WTC11 (cell line): ENCODE measurements at regions not wholly inside any gene's neighbourhood (a gene's known extent, or its start where the extent isn't known, plus 50 kb on each side); places are given as distances from the start of the nearest gene placed in this dataset.

Experiments
- ATAC-seq: fragments of 200-7000 bp; cut with Tn5 transposase; 2 replicates; pipeline ENCODE4 v1.10.0; 2021; ENCODE audit warnings: mild to moderate bottlenecking, moderate library complexity
- CTCF ChIA-PET: fragments of 300-600 bp; sonication (Branson Sonifier 250); formaldehyde crosslinking; loops from one replicate; lab custom pipeline; 2021; ENCODE audit warnings: antibody characterized with exemption; lab: Charles Lee
- POLR2A ChIA-PET: fragments of 350-600 bp; sonication (Branson Sonifier 250); formaldehyde crosslinking; loops from one replicate; lab custom pipeline; 2021; ENCODE audit warnings: antibody characterized with exemption; lab: Charles Lee
- DNase-seq: peaks from one replicate; pipeline ENCODE4 v3.0.0; 2021; ENCODE audit warnings: low spot score
- H3K27ac Mint-ChIP-seq: 2 replicates; pipeline ENCODE4 v1.8.0; 2021; ENCODE audit warnings: mixed read lengths
- H3K27me3 Mint-ChIP-seq: 2 replicates; pipeline ENCODE4 v1.8.0; 2021; ENCODE audit warnings: low read depth, mild to moderate bottlenecking, moderate library complexity, mixed read lengths
- H3K36me3 Mint-ChIP-seq: 2 replicates; pipeline ENCODE4 v1.8.0; 2021; ENCODE audit warnings: mixed read lengths
- H3K4me1 Mint-ChIP-seq: 2 replicates; pipeline ENCODE4 v1.8.0; 2022; ENCODE audit warnings: mixed read lengths
- H3K4me3 Mint-ChIP-seq: 2 replicates; pipeline ENCODE4 v1.8.0; 2021; ENCODE audit warnings: mild to moderate bottlenecking, moderate library complexity, mixed read lengths
- H3K9me3 Mint-ChIP-seq: 2 replicates; pipeline ENCODE4 v1.8.0; 2021; ENCODE audit warnings: mixed read lengths
- CREM ChIP-seq: sonication (generic); formaldehyde crosslinking; IDR thresholded peaks from 2 replicates; pipeline ENCODE4 v1.8.1; 2022; ENCODE audit warnings: mild to moderate bottlenecking, missing genetic modification reagents, moderate library complexity
- CTCF ChIP-seq: fragments of 200-600 bp; IDR thresholded peaks from 2 replicates; pipeline ENCODE4 v1.8.0; 2022; ENCODE audit warnings: antibody characterized with exemption
- KAT7 ChIP-seq: sonication (generic); formaldehyde crosslinking; IDR thresholded peaks from 2 replicates; pipeline ENCODE4 v1.8.1; 2023; ENCODE audit warnings: missing genetic modification reagents, mild to moderate bottlenecking, borderline replicate concordance
- MXD4 ChIP-seq: fragments of 250-450 bp; sonication (Bioruptor Pico); IDR thresholded peaks from 2 replicates; pipeline ENCODE4 v1.8.0; 2021; ENCODE audit warnings: mild to moderate bottlenecking, moderate library complexity, borderline replicate concordance
- NFYB ChIP-seq: sonication (generic); formaldehyde crosslinking; conservative IDR thresholded peaks from 2 replicates; pipeline ENCODE4 v1.8.0; 2022; ENCODE audit warnings: low read depth, missing genetic modification reagents
- NR1H2 ChIP-seq: sonication (generic); formaldehyde crosslinking; IDR thresholded peaks from 2 replicates; pipeline ENCODE4 v1.9.0; 2021; ENCODE audit warnings: mild to moderate bottlenecking, moderate library complexity, missing genetic modification reagents
- PREB ChIP-seq: sonication (generic); formaldehyde crosslinking; IDR thresholded peaks from 2 replicates; pipeline ENCODE4 v1.8.1; 2022; ENCODE audit warnings: mild to moderate bottlenecking, missing genetic modification reagents, moderate library complexity, borderline replicate concordance
- PRRX2 ChIP-seq: fragments of 250-450 bp; sonication (Bioruptor Pico); IDR thresholded peaks from 2 replicates; pipeline ENCODE4 v1.8.0; 2021; ENCODE audit warnings: mild to moderate bottlenecking
- RORB ChIP-seq: fragments of 250-450 bp; sonication (Bioruptor Pico); IDR thresholded peaks from 2 replicates; pipeline ENCODE4 v1.9.0; 2021; ENCODE audit warnings: mild to moderate bottlenecking
- SMAD4 ChIP-seq: sonication (generic); formaldehyde crosslinking; IDR thresholded peaks from 2 replicates; pipeline ENCODE4 v1.8.0; 2022; ENCODE audit warnings: mild to moderate bottlenecking, missing genetic modification reagents
- SP1 ChIP-seq: sonication (generic); formaldehyde crosslinking; conservative IDR thresholded peaks from 2 replicates; pipeline ENCODE4 v1.8.1; 2022; ENCODE audit warnings: missing genetic modification reagents
- ZBTB21 ChIP-seq: sonication (generic); formaldehyde crosslinking; IDR thresholded peaks from 2 replicates; pipeline ENCODE4 v1.8.1; 2023; ENCODE audit warnings: mild to moderate bottlenecking, missing genetic modification reagents, borderline replicate concordance
- ZNF219 ChIP-seq: sonication (generic); formaldehyde crosslinking; IDR thresholded peaks from 2 replicates; pipeline ENCODE4 v1.8.0; 2023; ENCODE audit warnings: missing genetic modification reagents, mild to moderate bottlenecking, borderline replicate concordance
- ZNF232 ChIP-seq: sonication (generic); formaldehyde crosslinking; IDR thresholded peaks from 2 replicates; pipeline ENCODE4 v1.8.0; 2022; ENCODE audit warnings: mild to moderate bottlenecking, missing genetic modification reagents
- ZNF317 ChIP-seq: sonication (generic); formaldehyde crosslinking; IDR thresholded peaks from 2 replicates; pipeline ENCODE4 v1.8.1; 2023; ENCODE audit warnings: low read depth, mild to moderate bottlenecking, moderate library complexity, missing genetic modification reagents, borderline replicate concordance
- TF ChIP-seq, protein P1 (sequence below): sonication (generic); formaldehyde crosslinking; IDR thresholded peaks from 2 replicates; pipeline ENCODE4 v1.8.0; 2022; ENCODE audit warnings: missing genetic modification reagents
- TF ChIP-seq, protein P2 (sequence below): sonication (generic); formaldehyde crosslinking; IDR thresholded peaks from 2 replicates; pipeline ENCODE4 v1.8.1; 2023; ENCODE audit warnings: mild to moderate bottlenecking, missing genetic modification reagents, borderline replicate concordance
- TF ChIP-seq, protein P3 (sequence below): fragments of 250-450 bp; sonication (Bioruptor Pico); conservative IDR thresholded peaks from 2 replicates; pipeline ENCODE4 v1.9.0; 2021; ENCODE audit warnings: mild to moderate bottlenecking
- TF ChIP-seq, protein P4 (sequence below): sonication (generic); formaldehyde crosslinking; IDR thresholded peaks from 2 replicates; pipeline ENCODE4 v1.8.1; 2022; ENCODE audit warnings: mild to moderate bottlenecking, moderate library complexity, missing genetic modification reagents
- TF ChIP-seq, protein P5 (sequence below): sonication (generic); formaldehyde crosslinking; IDR thresholded peaks from 2 replicates; pipeline ENCODE4 v1.8.0; 2022; ENCODE audit warnings: mild to moderate bottlenecking, missing genetic modification reagents

DNA sequence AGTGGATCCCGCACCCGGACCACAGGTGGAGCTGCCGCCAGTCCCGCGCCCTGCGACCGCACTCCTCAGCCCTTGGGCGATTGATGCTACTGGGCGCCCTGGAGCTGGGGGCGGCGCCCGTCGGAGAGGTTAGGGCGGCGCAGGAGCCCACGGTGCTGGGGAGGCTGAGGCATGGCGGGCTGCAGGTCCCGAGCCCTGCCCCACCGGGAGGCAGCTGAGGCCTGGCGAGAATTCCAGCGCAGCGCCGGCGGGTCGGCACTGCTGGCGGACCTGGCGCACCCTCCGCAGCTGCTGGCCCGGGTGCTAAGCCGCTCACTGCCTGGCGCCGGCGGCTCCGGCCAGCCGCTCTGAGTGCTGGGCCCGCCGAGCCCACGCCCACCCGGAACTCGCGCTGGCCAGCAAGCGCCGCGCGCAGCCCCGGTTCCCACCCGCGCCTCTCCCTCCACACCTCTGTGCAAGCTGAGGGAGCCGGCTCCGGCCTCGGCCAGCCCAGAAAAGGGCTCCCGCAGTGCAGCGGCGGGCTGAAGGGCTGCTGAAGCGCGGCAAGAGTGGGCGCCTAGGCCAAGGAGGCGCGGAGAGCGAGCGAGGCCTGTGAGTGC lies 1256.5 kb downstream of the STIM2 start:
- H3K27me3 Mint-ChIP-seq, result no peaks in the 10 kb centered on the region
- no peak overlapping the region for H3K4me3 Mint-ChIP-seq
- H3K4me1 Mint-ChIP-seq, result 0 out of 2 replicates have a peak, but pooled peaks cover 5% of the 10 kb centered on the region
- TF ChIP-seq NFYB (CRISPR knock-in tag) (no peak), SMAD4 (CRISPR knock-in tag) (no peak), SP1 (CRISPR knock-in tag) (no peak), RORB (CRISPR knock-in tag) (no peak)
- peaks cover 7% of the 10 kb centered on the region for H3K36me3 Mint-ChIP-seq
- peaks cover 19% of the 10 kb centered on the region for H3K9me3 Mint-ChIP-seq
- ChIA-PET POLR2A (no interaction called here), CTCF (no interaction called here)
- H3K27ac Mint-ChIP-seq, result no peak overlapping the region
- ATAC-seq (no peak; the same call in 1 of the 2 replicates), DNase-seq (no peak)

DNA sequence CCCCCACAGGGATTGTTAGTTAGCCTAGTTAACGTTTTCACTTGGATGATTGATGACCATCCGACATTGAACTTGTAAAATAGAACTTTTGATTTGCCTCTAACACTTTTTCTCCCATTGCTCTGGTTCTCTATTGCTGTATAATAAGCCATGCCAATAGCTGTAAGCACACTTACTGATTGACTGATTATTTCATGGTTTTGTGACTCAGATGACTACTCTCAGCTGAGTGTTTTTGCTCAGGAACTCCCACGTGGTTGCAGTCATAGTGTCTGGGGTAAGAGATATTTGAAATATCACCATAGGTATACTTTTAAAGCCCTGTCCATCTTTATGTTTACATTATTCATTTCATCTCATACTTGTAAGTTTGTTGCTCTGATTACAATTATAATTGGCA lies 1285.5 kb downstream of the STIM2 start:
- ChIA-PET CTCF (no interaction called here), POLR2A (no interaction called here)
- no peaks in the 10 kb centered on the region for H3K36me3 Mint-ChIP-seq
- no peaks in the 10 kb centered on the region for H3K9me3 Mint-ChIP-seq
- no peak overlapping the region for H3K4me3 Mint-ChIP-seq
- TF ChIP-seq ZNF317 (CRISPR knock-in tag), result no peak
- no peak for TF ChIP-seq ZNF232 (CRISPR knock-in tag)
- TF ChIP-seq, protein P1, sequence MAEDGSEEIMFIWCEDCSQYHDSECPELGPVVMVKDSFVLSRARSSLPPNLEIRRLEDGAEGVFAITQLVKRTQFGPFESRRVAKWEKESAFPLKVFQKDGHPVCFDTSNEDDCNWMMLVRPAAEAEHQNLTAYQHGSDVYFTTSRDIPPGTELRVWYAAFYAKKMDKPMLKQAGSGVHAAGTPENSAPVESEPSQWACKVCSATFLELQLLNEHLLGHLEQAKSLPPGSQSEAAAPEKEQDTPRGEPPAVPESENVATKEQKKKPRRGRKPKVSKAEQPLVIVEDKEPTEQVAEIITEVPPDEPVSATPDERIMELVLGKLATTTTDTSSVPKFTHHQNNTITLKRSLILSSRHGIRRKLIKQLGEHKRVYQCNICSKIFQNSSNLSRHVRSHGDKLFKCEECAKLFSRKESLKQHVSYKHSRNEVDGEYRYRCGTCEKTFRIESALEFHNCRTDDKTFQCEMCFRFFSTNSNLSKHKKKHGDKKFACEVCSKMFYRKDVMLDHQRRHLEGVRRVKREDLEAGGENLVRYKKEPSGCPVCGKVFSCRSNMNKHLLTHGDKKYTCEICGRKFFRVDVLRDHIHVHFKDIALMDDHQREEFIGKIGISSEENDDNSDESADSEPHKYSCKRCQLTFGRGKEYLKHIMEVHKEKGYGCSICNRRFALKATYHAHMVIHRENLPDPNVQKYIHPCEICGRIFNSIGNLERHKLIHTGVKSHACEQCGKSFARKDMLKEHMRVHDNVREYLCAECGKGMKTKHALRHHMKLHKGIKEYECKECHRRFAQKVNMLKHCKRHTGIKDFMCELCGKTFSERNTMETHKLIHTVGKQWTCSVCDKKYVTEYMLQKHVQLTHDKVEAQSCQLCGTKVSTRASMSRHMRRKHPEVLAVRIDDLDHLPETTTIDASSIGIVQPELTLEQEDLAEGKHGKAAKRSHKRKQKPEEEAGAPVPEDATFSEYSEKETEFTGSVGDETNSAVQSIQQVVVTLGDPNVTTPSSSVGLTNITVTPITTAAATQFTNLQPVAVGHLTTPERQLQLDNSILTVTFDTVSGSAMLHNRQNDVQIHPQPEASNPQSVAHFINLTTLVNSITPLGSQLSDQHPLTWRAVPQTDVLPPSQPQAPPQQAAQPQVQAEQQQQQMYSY (CRISPR knock-in tag), result no peak
- no peak for TF ChIP-seq ZBTB21
- TF ChIP-seq PRRX2 (CRISPR knock-in tag), result no peak
- no peak for TF ChIP-seq RORB (CRISPR knock-in tag)
- TF ChIP-seq, protein P2, sequence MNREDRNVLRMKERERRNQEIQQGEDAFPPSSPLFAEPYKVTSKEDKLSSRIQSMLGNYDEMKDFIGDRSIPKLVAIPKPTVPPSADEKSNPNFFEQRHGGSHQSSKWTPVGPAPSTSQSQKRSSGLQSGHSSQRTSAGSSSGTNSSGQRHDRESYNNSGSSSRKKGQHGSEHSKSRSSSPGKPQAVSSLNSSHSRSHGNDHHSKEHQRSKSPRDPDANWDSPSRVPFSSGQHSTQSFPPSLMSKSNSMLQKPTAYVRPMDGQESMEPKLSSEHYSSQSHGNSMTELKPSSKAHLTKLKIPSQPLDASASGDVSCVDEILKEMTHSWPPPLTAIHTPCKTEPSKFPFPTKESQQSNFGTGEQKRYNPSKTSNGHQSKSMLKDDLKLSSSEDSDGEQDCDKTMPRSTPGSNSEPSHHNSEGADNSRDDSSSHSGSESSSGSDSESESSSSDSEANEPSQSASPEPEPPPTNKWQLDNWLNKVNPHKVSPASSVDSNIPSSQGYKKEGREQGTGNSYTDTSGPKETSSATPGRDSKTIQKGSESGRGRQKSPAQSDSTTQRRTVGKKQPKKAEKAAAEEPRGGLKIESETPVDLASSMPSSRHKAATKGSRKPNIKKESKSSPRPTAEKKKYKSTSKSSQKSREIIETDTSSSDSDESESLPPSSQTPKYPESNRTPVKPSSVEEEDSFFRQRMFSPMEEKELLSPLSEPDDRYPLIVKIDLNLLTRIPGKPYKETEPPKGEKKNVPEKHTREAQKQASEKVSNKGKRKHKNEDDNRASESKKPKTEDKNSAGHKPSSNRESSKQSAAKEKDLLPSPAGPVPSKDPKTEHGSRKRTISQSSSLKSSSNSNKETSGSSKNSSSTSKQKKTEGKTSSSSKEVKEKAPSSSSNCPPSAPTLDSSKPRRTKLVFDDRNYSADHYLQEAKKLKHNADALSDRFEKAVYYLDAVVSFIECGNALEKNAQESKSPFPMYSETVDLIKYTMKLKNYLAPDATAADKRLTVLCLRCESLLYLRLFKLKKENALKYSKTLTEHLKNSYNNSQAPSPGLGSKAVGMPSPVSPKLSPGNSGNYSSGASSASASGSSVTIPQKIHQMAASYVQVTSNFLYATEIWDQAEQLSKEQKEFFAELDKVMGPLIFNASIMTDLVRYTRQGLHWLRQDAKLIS (CRISPR knock-in tag), result no peak
- TF ChIP-seq NR1H2 (CRISPR knock-in tag), result no peak
- no peak for TF ChIP-seq SP1 (CRISPR knock-in tag)
- no peak for TF ChIP-seq ZNF219 (CRISPR knock-in tag)
- no peak for TF ChIP-seq CTCF
- TF ChIP-seq, protein P3, sequence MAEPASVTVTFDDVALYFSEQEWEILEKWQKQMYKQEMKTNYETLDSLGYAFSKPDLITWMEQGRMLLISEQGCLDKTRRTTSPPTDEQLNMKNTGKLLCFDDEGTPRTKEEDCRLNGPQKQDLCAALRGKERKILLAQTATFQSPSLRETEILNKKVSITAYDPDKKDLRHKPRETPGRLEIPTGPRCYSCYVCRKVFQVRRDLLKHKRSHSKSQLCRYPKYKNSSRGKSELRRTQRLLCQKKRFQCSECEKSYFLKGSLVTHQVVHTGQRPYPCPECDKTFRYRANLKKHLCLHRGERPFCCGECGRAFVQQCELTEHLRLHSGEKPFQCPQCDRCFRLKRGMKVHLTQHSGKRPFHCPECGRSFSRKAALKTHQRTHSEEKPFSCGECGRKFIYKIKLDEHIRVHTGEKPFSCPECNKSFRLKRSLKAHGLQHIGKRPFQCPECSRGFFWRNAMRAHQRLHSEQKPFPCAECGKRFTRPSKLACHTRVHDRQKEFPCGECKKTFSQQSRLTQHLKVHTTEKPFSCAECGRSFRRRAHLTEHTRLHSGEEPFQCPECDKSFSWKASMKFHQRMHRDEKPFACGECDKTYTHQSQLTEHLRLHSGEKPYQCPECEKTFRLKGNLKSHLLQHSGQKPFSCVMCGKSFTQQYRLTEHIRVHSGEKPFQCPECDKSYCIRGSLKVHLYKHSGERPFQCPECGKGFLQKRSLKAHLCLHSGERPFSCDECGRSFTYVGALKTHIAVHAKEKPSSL (CRISPR knock-in tag), result no peak
- TF ChIP-seq KAT7 (CRISPR knock-in tag), result no peak
- TF ChIP-seq PREB (CRISPR knock-in tag), result no peak
- TF ChIP-seq, protein P4, sequence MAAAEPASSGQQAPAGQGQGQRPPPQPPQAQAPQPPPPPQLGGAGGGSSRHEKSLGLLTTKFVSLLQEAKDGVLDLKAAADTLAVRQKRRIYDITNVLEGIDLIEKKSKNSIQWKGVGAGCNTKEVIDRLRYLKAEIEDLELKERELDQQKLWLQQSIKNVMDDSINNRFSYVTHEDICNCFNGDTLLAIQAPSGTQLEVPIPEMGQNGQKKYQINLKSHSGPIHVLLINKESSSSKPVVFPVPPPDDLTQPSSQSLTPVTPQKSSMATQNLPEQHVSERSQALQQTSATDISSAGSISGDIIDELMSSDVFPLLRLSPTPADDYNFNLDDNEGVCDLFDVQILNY, result no peak
- no peak for TF ChIP-seq CREM (CRISPR knock-in tag)
- TF ChIP-seq, protein P5, sequence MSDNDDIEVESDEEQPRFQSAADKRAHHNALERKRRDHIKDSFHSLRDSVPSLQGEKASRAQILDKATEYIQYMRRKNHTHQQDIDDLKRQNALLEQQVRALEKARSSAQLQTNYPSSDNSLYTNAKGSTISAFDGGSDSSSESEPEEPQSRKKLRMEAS, result no peak
- TF ChIP-seq MXD4, result no peak
- ATAC-seq (no peak), DNase-seq (no peak)
- no peaks in the 10 kb centered on the region for H3K4me1 Mint-ChIP-seq
- no peaks in the 10 kb centered on the region for H3K27me3 Mint-ChIP-seq
- H3K27ac Mint-ChIP-seq, result no peak overlapping the region
